Activated naive CD4-positive, alpha-beta T cell treated with anti-CD3 and anti-CD28 coated beads, Interleukin-2, amount 50 U/mL, for 72 hours (primary cell): ENCODE measurements at regions not wholly inside any gene's neighbourhood (a gene's known extent, or its start where the extent isn't known, plus 50 kb on each side); places are given as distances from the start of the nearest gene placed in this dataset.

ENCODE experiments used
- ATAC-seq, 2 donors: fragments of 150-1000 bp; cut with Tn5 transposase; 2 replicates each; pipeline ENCODE4 v1.10.0; 2021; ENCODE audit warnings: mild to moderate bottlenecking in 2 of 2, moderate library complexity in 2 of 2
- DNase-seq, 2 donors: peaks; one replicate each; pipeline ENCODE4 v3.0.0; 2021 to 2022; ENCODE audit warnings: low spot score in 2 of 2
- H3K27ac Mint-ChIP-seq, 2 donors: one replicate each; pipeline ENCODE4 v1.8.0; 2022; ENCODE audit warnings: mild to moderate bottlenecking in 2 of 2, mixed read lengths in 2 of 2
- H3K36me3 Mint-ChIP-seq, 2 donors: one replicate each; pipeline ENCODE4 v1.8.0; 2022; ENCODE audit warnings: mixed read lengths in 2 of 2
- H3K9me3 Mint-ChIP-seq, 2 donors: one replicate each; pipeline ENCODE4 v1.8.0; 2022; ENCODE audit warnings: mixed read lengths in 2 of 2

DNA sequence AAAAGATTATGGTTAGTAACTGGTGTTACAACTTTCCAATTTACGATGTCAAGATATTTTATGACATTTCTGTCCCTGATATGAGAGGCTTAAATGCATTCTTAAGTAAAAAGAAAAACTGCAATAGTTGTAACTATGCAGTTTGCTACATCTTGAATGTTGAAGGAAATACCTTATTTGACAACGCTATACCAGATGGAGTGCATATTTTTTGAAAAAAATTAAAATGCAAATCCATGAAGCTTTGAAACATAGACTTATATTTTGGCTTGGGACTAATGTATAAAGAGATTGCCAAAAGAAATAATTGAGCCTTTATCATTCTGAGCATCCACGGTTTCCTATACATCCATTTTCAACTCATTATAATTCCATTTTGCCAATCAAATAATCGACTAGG is 579.4 kb downstream of the TAF11L14 start:
- DNase-seq: no peak
- H3K27ac Mint-ChIP-seq: no peak overlapping the region
- ATAC-seq: no peak
- H3K36me3 Mint-ChIP-seq: no peaks in the 10 kb centered on the region
- peaks cover 17 to 18% of the 10 kb centered on the region in 2 donors for H3K9me3 Mint-ChIP-seq

- Mint-ChIP-seq H3K36me3 (no peaks in the 10 kb centered on the region), H3K9me3 (peaks cover 21 to 25% of the 10 kb centered on the region in 2 donors), H3K27ac (no peak overlapping the region)
- DNase-seq (no peak), ATAC-seq (no peak)
Measured at GRCh38 chr5:18216016-18216415, 581.8 kb downstream of the TAF11L14 start.

DNA sequence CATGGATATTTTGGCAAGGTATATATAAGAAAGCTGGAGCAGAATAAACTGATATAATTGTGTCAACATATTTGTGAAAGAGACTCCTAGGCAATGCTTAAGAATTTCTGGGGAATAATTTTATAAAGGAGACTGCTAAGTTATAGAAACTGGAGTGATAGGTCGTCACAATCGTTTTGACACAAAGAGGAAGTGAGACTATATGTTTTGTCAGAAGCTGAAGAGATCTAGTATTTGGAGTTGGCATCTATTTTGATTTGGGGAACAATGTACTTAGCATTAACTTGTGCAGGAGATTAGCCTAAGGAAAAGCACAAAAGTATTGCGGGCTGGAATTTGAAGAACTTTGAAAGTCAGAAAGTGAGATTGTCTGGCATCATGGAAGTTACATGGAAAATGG is 582.5 kb downstream of the TAF11L14 start:
- Mint-ChIP-seq H3K36me3 (no peaks in the 10 kb centered on the region), H3K9me3 (peaks cover 21 to 27% of the 10 kb centered on the region in 2 donors), H3K27ac (no peak overlapping the region)
- DNase-seq: no peak
- ATAC-seq: no peak

- Mint-ChIP-seq H3K27ac (no peak overlapping the region), H3K36me3 (no peaks in the 10 kb centered on the region), H3K9me3 (peaks cover 31 to 39% of the 10 kb centered on the region in 2 donors)
- ATAC-seq: no peak
- DNase-seq: no peak
Measured at GRCh38 chr5:18219241-18219640, 585.0 kb downstream of the TAF11L14 start.

GRCh38 chr5:18220631-18221030 is 586.4 kb downstream of the TAF11L14 start:
- ATAC-seq: no peak
- H3K36me3 Mint-ChIP-seq: no peaks in the 10 kb centered on the region
- DNase-seq: no peak
- peaks cover 31 to 38% of the 10 kb centered on the region in 2 donors for H3K9me3 Mint-ChIP-seq
- H3K27ac Mint-ChIP-seq: no peak overlapping the region

- DNase-seq (no peak), ATAC-seq (no peak)
- H3K27ac Mint-ChIP-seq: no peak overlapping the region
- H3K36me3 Mint-ChIP-seq: no peaks in the 10 kb centered on the region
- H3K9me3 Mint-ChIP-seq: peaks cover 7 to 8% of the 10 kb centered on the region in 2 donors
Measured at GRCh38 chr5:18236386-18236785, 602.1 kb downstream of the TAF11L14 start.

DNA sequence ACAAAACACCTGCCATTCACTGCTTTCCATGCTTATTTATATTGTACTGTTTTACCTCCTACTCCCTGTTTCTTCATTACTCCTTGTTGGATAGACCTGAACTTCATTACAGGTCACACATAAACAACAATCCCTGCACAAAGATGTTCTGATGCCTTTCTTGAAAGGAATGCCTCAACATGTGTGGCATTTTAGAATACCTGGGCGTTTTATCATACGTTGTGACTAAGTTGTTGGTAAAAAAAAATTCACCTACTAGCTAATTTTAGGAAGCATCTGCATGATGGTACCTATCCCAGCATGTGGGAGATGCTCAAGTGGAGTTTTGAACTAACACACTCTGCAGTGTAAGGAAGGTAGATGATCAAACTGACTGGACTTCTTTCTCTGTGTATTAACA is 604.1 kb downstream of the TAF11L14 start:
- Mint-ChIP-seq H3K36me3 (no peaks in the 10 kb centered on the region), H3K9me3 (peaks cover 7 to 8% of the 10 kb centered on the region in 2 donors)
- no peak for DNase-seq

DNA sequence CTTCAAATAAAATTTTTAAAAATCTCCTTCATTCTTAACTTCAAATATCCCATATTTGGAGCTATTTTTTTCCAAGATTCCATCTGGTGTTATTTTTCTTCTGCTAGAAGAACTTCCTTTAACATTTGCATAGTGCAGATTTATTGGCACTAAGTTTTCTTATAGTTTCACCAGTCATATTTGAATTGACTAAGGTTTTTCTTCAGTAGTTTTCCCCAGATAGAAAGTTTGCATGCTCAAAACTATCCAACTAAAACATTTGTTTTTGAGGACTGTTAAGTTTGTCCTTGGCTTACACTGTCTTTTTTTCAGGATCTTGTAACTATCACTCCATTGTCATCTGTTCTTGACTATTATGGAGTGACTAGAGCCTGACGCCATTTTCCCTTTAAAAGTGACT is 606.7 kb downstream of the TAF11L14 start:
- no peaks in the 10 kb centered on the region for H3K36me3 Mint-ChIP-seq
- no peak overlapping the region for H3K27ac Mint-ChIP-seq
- DNase-seq: no peak
- peaks cover 13% of the 10 kb centered on the region in 2 donors for H3K9me3 Mint-ChIP-seq
- ATAC-seq: no peak

More for the DNA sequence above, 604.1 kb downstream of the TAF11L14 start:
- H3K27ac Mint-ChIP-seq: no peak overlapping the region
- ATAC-seq: no peak

DNA sequence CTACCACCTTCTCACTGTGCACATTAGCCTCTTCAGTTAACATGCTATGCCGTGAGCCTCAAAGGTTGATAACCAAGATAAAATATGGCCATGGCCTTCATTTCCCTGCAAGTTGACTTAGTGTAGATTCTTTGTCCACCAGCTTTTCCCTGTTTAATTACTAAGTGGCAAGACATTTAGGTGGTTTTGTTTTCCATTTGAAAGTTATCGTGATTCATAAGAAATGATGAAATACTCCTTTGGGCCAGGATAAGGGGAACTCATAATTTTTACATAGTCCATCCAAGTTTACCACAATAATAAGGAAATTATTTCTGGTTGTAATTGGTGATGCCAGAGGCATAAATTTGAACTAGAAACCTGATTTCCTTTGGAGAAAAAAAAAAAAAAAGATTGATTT is 609.6 kb downstream of the TAF11L14 start:
- ATAC-seq: no peak
- H3K36me3 Mint-ChIP-seq: peaks cover 0 to 6% of the 10 kb centered on the region in 2 donors
- H3K27ac Mint-ChIP-seq: no peak overlapping the region
- DNase-seq: no peak
- H3K9me3 Mint-ChIP-seq: peaks cover 12 to 18% of the 10 kb centered on the region in 2 donors

DNA sequence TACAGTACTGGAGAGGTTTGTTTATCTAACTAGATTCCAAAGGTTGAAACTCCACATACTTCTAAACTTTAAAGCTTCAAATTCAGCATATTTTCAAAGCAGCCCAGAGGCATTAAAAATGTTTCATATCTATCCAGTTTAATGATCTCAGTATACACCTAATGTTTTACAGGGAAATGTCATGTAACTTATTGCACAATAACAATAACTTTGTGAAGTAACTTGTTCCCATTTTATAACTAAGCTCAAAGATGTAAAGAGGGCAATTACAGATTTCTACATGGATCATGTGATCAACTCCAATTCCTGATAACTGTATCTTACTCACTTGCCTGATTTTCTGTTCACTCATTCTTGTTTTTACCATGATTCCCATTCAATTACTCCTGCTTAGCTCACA is 610.0 kb downstream of the TAF11L14 start:
- no peak for ATAC-seq
- Mint-ChIP-seq H3K27ac (no peak overlapping the region), H3K9me3 (peaks cover 12 to 18% of the 10 kb centered on the region in 2 donors), H3K36me3 (peaks cover 0 to 6% of the 10 kb centered on the region in 2 donors)
- DNase-seq: no peak

GRCh38 chr5:18252559-18252958 is 618.3 kb downstream of the TAF11L14 start:
- no peak for DNase-seq
- no peak overlapping the region for H3K27ac Mint-ChIP-seq
- H3K9me3 Mint-ChIP-seq: peaks cover 33 to 35% of the 10 kb centered on the region in 2 donors
- H3K36me3 Mint-ChIP-seq: peaks cover 16 to 17% of the 10 kb centered on the region in 2 donors
- no peak for ATAC-seq

DNA sequence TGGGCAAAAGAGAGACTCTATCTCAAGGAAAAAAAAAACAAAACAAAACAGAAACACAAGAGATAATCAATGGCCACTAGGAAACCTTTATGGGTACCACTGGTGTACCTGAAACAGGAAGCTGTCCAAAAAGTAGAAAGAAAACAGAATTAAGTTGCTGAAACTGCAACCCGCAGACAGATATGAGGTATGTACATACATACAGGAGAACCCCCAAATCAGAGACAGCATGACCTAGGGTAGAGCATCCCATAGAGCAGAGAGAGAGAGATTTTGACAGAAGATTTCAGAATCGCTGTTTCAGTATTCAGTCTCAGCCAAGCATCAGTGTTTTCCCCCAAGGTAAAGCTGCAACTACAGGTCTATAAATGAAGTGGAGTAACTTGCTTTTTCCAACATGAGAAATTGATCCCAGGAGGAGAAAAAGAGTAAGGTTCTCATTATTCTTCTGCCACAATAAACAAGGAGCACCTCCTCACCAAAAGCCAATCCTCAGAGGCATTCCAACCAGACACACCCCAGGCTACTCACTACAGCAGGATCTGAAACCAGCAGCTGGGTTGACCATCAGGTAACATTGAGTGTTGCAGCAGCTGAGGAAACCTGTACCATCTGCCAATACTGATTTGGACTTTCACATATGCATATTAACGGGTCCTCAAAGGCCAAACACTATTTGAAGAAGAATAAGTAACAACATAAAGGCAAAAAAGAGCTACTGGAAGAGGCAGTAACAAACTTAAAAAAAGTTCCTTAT is 630.0 kb downstream of the TAF11L14 start:
- Mint-ChIP-seq H3K9me3 (peaks cover 8 to 11% of the 10 kb centered on the region in 2 donors), H3K36me3 (no peaks in the 10 kb centered on the region), H3K27ac (no peak overlapping the region)
- ATAC-seq (no peak), DNase-seq (no peak)

DNA sequence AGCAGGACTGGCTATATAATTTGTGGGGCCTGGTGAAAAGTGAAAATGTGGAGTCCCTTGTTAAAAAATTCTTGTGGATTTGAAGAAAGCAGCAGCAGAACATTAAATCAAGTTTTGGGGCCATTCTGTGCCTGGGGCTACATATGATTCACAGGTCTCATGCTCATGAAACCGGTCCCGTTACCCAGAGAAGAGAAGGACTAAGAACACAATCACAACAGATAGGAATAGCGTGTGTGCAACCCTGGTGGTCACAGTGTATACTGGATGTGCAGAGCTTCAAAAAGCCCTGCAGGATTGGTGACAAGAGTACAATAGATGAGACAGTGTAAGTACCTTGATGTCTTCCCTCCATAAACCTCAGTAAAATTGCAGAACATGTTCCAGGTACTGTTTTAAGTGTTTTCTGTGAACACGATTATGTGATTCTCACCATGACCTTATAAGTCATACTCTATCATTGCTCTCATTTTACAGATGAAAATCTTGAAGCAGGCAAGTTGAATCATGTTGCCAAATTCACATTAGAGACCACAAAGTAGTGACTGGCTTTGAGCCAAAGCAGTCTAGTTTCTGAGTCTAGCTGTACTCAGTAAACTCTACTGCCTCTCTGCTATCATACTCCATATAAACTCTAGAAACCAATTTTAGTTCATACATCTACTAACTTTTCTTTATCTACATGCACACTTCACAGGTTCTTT is 636.5 kb downstream of the TAF11L14 start:
- Mint-ChIP-seq H3K27ac (peak overlapping the region in 1 of 2 donors; percentile 23), H3K9me3 (peaks cover 11 to 27% of the 10 kb centered on the region in 2 donors), H3K36me3 (peaks cover 0 to 7% of the 10 kb centered on the region in 2 donors)
- no peak for DNase-seq
- ATAC-seq: no peak

DNA sequence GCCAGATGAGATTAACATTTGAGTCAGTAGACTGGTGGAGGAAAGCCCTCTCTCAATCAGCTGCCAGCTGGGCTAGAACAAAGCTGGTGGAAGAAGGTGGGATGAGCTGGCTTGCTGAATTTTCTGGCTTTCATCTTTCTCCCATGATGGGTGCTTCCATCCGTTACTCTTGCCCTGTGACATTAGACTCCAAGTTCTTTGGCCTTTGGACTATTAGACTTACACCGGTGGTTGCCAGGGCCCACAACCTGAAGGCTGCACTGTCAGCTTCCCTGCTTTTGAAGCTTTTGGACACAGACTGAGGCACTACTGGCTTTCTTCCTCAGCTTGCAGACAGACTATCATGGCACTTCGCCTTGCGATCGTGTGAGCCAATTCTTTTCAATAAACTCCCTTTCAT is 642.7 kb downstream of the TAF11L14 start:
- DNase-seq: no peak
- H3K9me3 Mint-ChIP-seq: peaks cover 0 to 11% of the 10 kb centered on the region in 2 donors
- no peaks in the 10 kb centered on the region for H3K36me3 Mint-ChIP-seq
- no peak overlapping the region for H3K27ac Mint-ChIP-seq
- no peak for ATAC-seq

GRCh38 chr5:18281947-18282581 is 647.8 kb downstream of the TAF11L14 start:
- H3K27ac Mint-ChIP-seq: no peak overlapping the region
- H3K36me3 Mint-ChIP-seq: no peaks in the 10 kb centered on the region
- peaks cover 9 to 13% of the 10 kb centered on the region in 2 donors for H3K9me3 Mint-ChIP-seq
- DNase-seq (no peak), ATAC-seq (no peak)

DNA sequence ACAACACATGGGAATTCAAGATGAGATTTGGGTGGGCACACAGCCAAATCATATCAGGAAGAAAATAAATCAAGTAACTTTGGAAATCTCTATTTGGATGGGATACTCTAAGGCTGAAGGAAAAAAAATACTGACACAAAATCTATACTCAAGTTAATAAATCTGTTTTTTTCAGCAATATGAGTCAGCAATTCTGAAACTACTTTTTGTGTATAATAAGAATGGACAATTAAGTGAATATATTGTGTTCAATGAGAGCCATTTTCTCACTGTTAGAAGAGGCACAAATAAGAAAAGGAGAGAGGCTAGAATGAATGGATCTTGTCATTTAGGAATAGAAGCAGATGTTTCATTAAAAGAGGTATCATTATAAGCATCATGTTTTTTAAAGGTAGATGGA is 651.0 kb downstream of the TAF11L14 start:
- no peak for ATAC-seq
- no peak overlapping the region for H3K27ac Mint-ChIP-seq
- no peak for DNase-seq
- H3K9me3 Mint-ChIP-seq: peaks cover 13% of the 10 kb centered on the region in 2 donors
- no peaks in the 10 kb centered on the region for H3K36me3 Mint-ChIP-seq

GRCh38 chr5:18292146-18292545 is 657.9 kb downstream of the TAF11L14 start:
- DNase-seq (no peak), ATAC-seq (no peak)
- H3K36me3 Mint-ChIP-seq: peaks cover 0 to 4% of the 10 kb centered on the region in 2 donors
- peaks cover 0 to 10% of the 10 kb centered on the region in 2 donors for H3K9me3 Mint-ChIP-seq
- no peak overlapping the region for H3K27ac Mint-ChIP-seq
